A549 (cell line): ENCODE measurements at regions not wholly inside any gene's neighbourhood (a gene's known extent, or its start where the extent isn't known, plus 50 kb on each side); places are given as distances from the start of the nearest gene placed in this dataset.

Experiments
- ATAC-seq, 2 experiments: fragments of 200-7000 bp in 1 of 2; fragments of >200 bp in 1 of 2; cut with Nextera tagmentation in 1 of 2; cut with Tn5 transposase in 1 of 2; 3 replicates each; pipeline versions ENCODE4 v1.8.0 to v1.9.1; 2018 to 2020; ENCODE audit warnings: mild to moderate bottlenecking in 1 of 2, moderate library complexity in 1 of 2
- CTCF ChIA-PET: fragments of 300-600 bp; sonication (Branson Sonifier 250); formaldehyde crosslinking; extraction: SDS; loops from one replicate; lab custom pipeline; 2021; ENCODE audit warnings: antibody characterized with exemption, inconsistent platforms; lab: Yijun Ruan, JAX
- POLR2A ChIA-PET: fragments of 350-600 bp; formaldehyde crosslinking; extraction: SDS; loops from one replicate; lab custom pipeline; 2021; ENCODE audit warnings: antibody characterized with exemption, inconsistent platforms; lab: Yijun Ruan, JAX
- DNase-seq, 2 experiments: peaks; one replicate each; pipeline versions ENCODE4 v3.0.0 to v3.0.0-alpha.2; 2011 to 2016; ENCODE audit warnings: low read depth in 1 of 2, low spot score in 1 of 2
- FAIRE-seq: peaks from 2 replicates; lab custom pipeline; 2011; peaks lifted over from hg19 to GRCh38; lab: Jason Lieb, UNC
- H3K27ac ChIP-seq, 2 experiments: fragments of >200 bp; sonication (Bioruptor Twin); formaldehyde crosslinking; 3 replicates each; pipeline ENCODE4 v1.5.1; 2016 to 2017
- H3K4me1 ChIP-seq: fragments of >200 bp; sonication (Bioruptor Twin); formaldehyde crosslinking; 3 replicates; pipeline ENCODE4 v1.6.1; 2016
- H3K4me2 ChIP-seq: fragments of >200 bp; sonication (Bioruptor Twin); formaldehyde crosslinking; 3 replicates; pipeline ENCODE4 v1.6.1; 2016
- H3K4me3 ChIP-seq: fragments of >200 bp; sonication (Bioruptor Twin); formaldehyde crosslinking; 3 replicates; pipeline ENCODE4 v1.5.1; 2016
- H3K9me3 ChIP-seq: fragments of >200 bp; sonication (Bioruptor Twin); formaldehyde crosslinking; 3 replicates; pipeline ENCODE4 v1.6.1; 2016
- CEBPB ChIP-seq, 2 experiments: fragments of >200 bp in 1 of 2; sonication (Bioruptor Twin) in 1 of 2; formaldehyde crosslinking in 1 of 2; IDR thresholded peaks; 2 replicates each; pipeline ENCODE4 v1.6.1; 2012 to 2016
- ESRRA ChIP-seq: fragments of 150-350 bp; IDR thresholded peaks from 2 replicates; pipeline ENCODE4 v1.6.1; 2014; ENCODE audit warnings: mild to moderate bottlenecking, low read length, borderline replicate concordance
- FOXS1 ChIP-seq: fragments of 250-450 bp; sonication (Bioruptor Pico); IDR thresholded peaks from 2 replicates; pipeline ENCODE4 v1.5.0; 2020; ENCODE audit warnings: mild to moderate bottlenecking, moderate library complexity
- GATA3 ChIP-seq: IDR thresholded peaks from 2 replicates; pipeline ENCODE4 v1.6.1; 2012; ENCODE audit warnings: borderline replicate concordance
- JUNB ChIP-seq: fragments of >200 bp; sonication (Bioruptor Twin); formaldehyde crosslinking; IDR thresholded peaks from 2 replicates; pipeline ENCODE4 v1.6.1; 2016
- KDM5A ChIP-seq: fragments of 200-600 bp; sonication (generic); IDR thresholded peaks from 2 replicates; pipeline ENCODE4 v1.6.1; 2016; ENCODE audit warnings: antibody characterized with exemption, mild to moderate bottlenecking
- MYC ChIP-seq: IDR thresholded peaks from 2 replicates; pipeline ENCODE4 v1.6.1; 2012; ENCODE audit warnings: mild to moderate bottlenecking, inconsistent platforms, low read length, improper control_type of control experiment, borderline replicate concordance
- NFE2L2 ChIP-seq: fragments of 150-350 bp; conservative IDR thresholded peaks from 2 replicates; pipeline ENCODE4 v1.6.1; 2014; ENCODE audit warnings: low read length
- RAD21 ChIP-seq, 2 experiments: fragments of >200 bp in 1 of 2; sonication (Bioruptor Twin) in 1 of 2; formaldehyde crosslinking in 1 of 2; IDR thresholded peaks in 1 of 2; conservative IDR thresholded peaks in 1 of 2; 2 replicates in 1 of 2; 3 replicates in 1 of 2; pipeline ENCODE4 v1.6.1; 2012 to 2018; ENCODE audit warnings: inconsistent platforms in 1 of 2
- REST ChIP-seq: fragments of 200-600 bp; sonication (generic); IDR thresholded peaks from 2 replicates; pipeline ENCODE4 v1.6.1; 2016; ENCODE audit warnings: antibody characterized with exemption, mild to moderate bottlenecking, moderate library complexity
- RNF2 ChIP-seq: fragments of 200-600 bp; sonication (generic); IDR thresholded peaks from 2 replicates; pipeline ENCODE4 v1.6.1; 2016; ENCODE audit warnings: low read depth, mild to moderate bottlenecking, antibody characterized with exemption, moderate library complexity, borderline replicate concordance
- SMC3 ChIP-seq: fragments of >200 bp; sonication (Bioruptor Twin); formaldehyde crosslinking; IDR thresholded peaks from 3 replicates; pipeline ENCODE4 v1.6.1; 2018; ENCODE audit warnings: inconsistent platforms
- SREBF2 ChIP-seq: fragments of 450-650 bp; IDR thresholded peaks from 2 replicates; pipeline ENCODE4 v1.6.1; 2014; ENCODE audit warnings: mild to moderate bottlenecking, moderate library complexity
- ZFP36 ChIP-seq: fragments of 450-650 bp; IDR thresholded peaks from 2 replicates; pipeline ENCODE4 v1.6.1; 2014; ENCODE audit warnings: borderline replicate concordance; ENCODE audit not compliant: partially characterized antibody
- ZSCAN20 ChIP-seq: fragments of 250-450 bp; sonication (Bioruptor Pico); IDR thresholded peaks from 2 replicates; pipeline ENCODE4 v1.8.0; 2022; ENCODE audit warnings: mild to moderate bottlenecking, moderate library complexity
- WGBS: methylation state at CpG from one replicate; pipeline ENCODE4 v1.1.6; 2017; ENCODE audit errors: missing lambda C conversion rate; 5-methylcytosine and 5-hydroxymethylcytosine counted together
- TF ChIP-seq, protein P1 (sequence below): fragments of 150-350 bp; IDR thresholded peaks from 2 replicates; pipeline ENCODE4 v1.6.1; 2014; ENCODE audit warnings: low read depth, mild to moderate bottlenecking, low read length
- TF ChIP-seq, protein P2 (sequence below): fragments of 450-650 bp; IDR thresholded peaks from 2 replicates; pipeline ENCODE4 v1.6.1; 2014; ENCODE audit warnings: antibody characterized with exemption
- TF ChIP-seq, protein P3 (sequence below): fragments of >200 bp; sonication (Bioruptor Twin); formaldehyde crosslinking; IDR thresholded peaks from 3 replicates; pipeline ENCODE4 v1.5.1; 2016

DNA sequence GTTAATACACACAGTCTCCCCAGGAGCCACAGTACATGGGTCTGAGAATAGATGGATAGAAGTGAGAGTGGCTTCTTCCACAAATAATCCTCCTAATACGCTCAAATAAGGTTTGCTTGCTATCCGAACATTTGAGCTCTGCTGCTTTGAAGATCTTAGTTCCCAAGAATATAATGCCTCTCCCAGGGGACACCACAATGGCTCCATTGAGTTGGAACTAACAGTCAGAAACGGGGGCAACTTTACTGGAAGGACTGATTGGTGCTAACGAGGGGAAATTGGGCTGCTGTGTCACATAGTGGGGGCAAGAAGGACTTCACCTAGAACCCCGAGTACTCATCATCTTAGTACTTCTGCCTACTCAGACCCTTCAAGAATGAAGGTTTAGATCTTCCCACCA lies 66.2 kb downstream of the IGLL5 start:
- Histone ChIP-seq H3K4me1 (no peaks in the 10 kb centered on the region), H3K27ac (no peak overlapping the region), H3K4me3 (no peak overlapping the region), H3K4me2 (no peak overlapping the region), H3K9me3 (no peaks in the 10 kb centered on the region)
- CTCF ChIA-PET = interaction anchor here (1.1 to 9.4 kb wide), 16 partner anchors 10 to 522 kb away, joined by 3 to 314 read pairs (median 22); no protein-coding TSS in a partner anchor
- 13% methylated on average over 5 of the region's 5 CpGs for WGBS
- TF ChIP-seq ZFP36 (no peak), ZSCAN20 (no peak), ESRRA (no peak), MYC (no peak), FOXS1 (CRISPR knock-in tag) (no peak), KDM5A (no peak), CEBPB (IDR thresholded peaks at IDR 0.05) (no peak), GATA3 (no peak), RNF2 (no peak), NFE2L2 (no peak)
- TF ChIP-seq, protein P1, sequence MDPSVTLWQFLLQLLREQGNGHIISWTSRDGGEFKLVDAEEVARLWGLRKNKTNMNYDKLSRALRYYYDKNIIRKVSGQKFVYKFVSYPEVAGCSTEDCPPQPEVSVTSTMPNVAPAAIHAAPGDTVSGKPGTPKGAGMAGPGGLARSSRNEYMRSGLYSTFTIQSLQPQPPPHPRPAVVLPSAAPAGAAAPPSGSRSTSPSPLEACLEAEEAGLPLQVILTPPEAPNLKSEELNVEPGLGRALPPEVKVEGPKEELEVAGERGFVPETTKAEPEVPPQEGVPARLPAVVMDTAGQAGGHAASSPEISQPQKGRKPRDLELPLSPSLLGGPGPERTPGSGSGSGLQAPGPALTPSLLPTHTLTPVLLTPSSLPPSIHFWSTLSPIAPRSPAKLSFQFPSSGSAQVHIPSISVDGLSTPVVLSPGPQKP = no peak
- TF ChIP-seq, protein P2, sequence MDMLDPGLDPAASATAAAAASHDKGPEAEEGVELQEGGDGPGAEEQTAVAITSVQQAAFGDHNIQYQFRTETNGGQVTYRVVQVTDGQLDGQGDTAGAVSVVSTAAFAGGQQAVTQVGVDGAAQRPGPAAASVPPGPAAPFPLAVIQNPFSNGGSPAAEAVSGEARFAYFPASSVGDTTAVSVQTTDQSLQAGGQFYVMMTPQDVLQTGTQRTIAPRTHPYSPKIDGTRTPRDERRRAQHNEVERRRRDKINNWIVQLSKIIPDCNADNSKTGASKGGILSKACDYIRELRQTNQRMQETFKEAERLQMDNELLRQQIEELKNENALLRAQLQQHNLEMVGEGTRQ = no peak
- ATAC-seq (no peak), FAIRE-seq (no peak), DNase-seq (no peak)
- POLR2A ChIA-PET = no interaction called here

DNA sequence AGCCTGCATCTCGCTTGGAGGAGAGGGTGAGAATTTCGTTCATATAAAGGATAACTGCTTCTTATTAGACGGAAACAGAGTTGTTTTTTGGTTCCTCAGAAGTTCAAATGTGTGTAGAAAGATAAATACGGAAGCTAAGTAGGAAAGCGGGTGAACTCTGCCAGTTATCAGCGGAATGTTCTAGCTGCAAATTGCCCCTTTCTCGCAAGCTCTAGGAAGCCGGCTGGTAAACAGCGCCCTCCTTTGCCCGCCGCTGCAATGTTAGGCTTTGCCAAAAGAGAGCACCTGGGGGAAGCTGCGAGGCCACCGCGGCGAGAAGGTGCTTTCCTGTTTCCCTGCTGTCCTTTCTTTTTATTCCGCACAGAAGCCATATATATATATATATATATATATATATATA lies 67.0 kb downstream of the IGLL5 start:
- H3K9me3 ChIP-seq = no peaks in the 10 kb centered on the region
- H3K27ac ChIP-seq = no peak overlapping the region
- no peak overlapping the region for H3K4me3 ChIP-seq
- no peak overlapping the region for H3K4me2 ChIP-seq
- no peak for TF ChIP-seq JUNB
- TF ChIP-seq REST = no peak
- TF ChIP-seq, protein P3, sequence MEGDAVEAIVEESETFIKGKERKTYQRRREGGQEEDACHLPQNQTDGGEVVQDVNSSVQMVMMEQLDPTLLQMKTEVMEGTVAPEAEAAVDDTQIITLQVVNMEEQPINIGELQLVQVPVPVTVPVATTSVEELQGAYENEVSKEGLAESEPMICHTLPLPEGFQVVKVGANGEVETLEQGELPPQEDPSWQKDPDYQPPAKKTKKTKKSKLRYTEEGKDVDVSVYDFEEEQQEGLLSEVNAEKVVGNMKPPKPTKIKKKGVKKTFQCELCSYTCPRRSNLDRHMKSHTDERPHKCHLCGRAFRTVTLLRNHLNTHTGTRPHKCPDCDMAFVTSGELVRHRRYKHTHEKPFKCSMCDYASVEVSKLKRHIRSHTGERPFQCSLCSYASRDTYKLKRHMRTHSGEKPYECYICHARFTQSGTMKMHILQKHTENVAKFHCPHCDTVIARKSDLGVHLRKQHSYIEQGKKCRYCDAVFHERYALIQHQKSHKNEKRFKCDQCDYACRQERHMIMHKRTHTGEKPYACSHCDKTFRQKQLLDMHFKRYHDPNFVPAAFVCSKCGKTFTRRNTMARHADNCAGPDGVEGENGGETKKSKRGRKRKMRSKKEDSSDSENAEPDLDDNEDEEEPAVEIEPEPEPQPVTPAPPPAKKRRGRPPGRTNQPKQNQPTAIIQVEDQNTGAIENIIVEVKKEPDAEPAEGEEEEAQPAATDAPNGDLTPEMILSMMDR = peak; percentile 29
- 0 out of 3 replicates have a peak, but pooled peaks have one; percentile 12 for TF ChIP-seq SMC3
- TF ChIP-seq SREBF2 = no peak
- peak; percentile 17 to 30; a peak in 1 of 5 replicates for TF ChIP-seq RAD21 (conservative IDR thresholded peaks at IDR 0.05 in 1 of 2, IDR thresholded peaks at IDR 0.05 in 1 of 2)
- TF ChIP-seq, all 56 proteins: peak for 3
- no peaks in the 10 kb centered on the region for H3K4me1 ChIP-seq
- 8% methylated on average over 16 of the region's 16 CpGs for WGBS
- FAIRE-seq = no peak
- ChIA-PET POLR2A (no interaction called here), CTCF (interaction anchor here (0.7 to 9.4 kb wide), 36 partner anchors 11 to 574 kb away, joined by 3 to 314 read pairs (median 4); partner anchors contain the start of gene RSPH14)
- DNase-seq = no peak
- peak in 1 of 2 experiments; percentile 48; a peak in 1 of 6 replicates for ATAC-seq
